Stimulated activated CD4-positive, alpha-beta T cell treated with anti-CD3 and anti-CD28 coated beads, Interleukin-4, amount 100 ng/mL, for 48 hours (primary cell): ENCODE measurements at regions not wholly inside any gene's neighbourhood (a gene's known extent, or its start where the extent isn't known, plus 50 kb on each side); places are given as distances from the start of the nearest gene placed in this dataset.
"Not testable (repeated sequence)": the region's sequence is repeated elsewhere in the genome, so short reads cannot be mapped to it uniquely, and the experiment has no call there.

Experiments
- DNase-seq, 2 donors: peaks; one replicate each; pipeline ENCODE4 v3.0.0-alpha.2; 2020; ENCODE audit warnings: low read depth in 2 of 2

DNA sequence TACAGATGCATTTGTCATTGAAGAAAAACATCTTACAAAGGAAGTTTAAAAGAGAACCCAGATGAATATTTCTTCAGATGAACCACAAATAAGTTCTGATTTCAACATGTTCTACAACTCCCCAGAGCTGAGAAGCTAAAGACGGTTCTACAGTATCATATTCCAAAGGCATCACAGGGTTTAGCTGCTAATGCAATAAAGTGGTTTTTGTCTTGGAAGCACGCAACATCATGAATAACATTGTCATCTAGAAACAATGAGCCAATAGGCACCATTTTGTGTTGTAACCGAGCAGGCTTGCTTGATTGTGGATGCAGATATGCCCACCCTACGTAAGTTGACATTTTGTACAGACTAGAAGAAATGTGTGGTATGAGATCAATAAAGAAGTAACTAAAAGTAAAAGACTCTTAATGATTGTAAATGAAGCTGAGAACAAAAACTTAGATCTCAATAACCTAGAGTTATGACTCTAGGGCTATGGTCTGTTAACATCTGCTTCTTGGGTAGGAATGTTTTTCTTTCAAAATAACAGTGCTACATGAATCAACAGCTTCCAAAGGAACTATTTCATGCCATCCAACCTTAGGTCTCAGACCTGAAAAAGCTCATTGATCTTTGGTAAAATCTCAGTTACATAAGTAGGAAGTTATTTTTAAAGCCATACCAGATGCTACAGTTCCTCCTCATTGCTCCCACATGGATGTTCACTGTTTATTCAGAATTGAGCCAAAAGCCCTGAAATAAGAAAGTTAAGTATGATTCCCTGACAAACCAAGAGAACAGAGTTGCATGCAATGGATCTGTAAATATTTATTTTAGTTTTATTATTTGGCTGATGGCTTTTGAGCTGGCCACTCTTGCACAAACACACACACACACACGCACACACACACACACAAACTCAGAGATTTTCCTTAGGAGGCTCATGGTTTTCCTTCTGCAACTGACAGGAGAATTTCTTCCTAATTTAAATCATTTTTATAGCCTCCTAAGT lies 118.7 kb upstream of the SLCO6A1 start:
- DNase-seq, result no peak

DNA sequence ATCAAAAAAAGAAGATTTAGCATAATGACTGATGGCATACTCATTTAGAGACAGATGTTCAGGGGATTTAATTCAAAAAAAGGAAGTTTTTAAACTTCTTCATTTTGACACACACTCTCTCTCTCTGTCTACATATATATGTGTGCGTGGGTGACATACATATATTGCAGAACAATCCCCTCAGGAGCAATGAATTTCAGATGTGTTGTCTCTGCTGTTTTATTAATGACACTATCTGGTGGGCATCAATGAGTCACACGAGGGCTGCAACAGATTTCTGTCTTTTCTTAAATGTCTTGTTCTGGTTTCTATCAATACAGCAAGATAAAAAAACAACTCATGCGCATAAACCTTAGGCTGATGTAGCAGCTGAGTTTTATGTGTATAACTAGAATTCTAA lies 123.5 kb upstream of the SLCO6A1 start:
- DNase-seq, result no peak

GRCh38 chr5:102623329-102624065 lies 124.7 kb upstream of the SLCO6A1 start:
- DNase-seq, result no peak

- no peak for DNase-seq
Measured at GRCh38 chr5:102624405-102624804, 125.6 kb upstream of the SLCO6A1 start.

DNA sequence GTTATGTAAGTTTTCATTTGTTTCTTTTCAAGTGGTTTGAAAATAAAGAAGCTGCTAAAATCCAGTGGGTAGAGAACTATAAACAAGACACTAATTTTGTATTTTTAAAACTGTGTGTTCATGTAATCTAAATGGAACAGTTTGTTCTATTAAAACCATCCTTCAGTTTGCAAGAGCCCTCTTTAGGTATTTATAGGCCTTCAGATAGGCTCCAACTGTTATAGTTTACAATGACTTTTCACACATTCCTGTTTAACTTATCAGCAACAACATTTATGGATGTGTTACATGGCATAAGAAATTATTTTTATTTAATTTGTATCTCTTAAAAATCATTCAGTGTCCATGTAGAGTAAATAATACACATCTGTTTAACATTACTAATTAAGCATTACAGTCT lies 126.7 kb upstream of the SLCO6A1 start:
- DNase-seq, result no peak

DNA sequence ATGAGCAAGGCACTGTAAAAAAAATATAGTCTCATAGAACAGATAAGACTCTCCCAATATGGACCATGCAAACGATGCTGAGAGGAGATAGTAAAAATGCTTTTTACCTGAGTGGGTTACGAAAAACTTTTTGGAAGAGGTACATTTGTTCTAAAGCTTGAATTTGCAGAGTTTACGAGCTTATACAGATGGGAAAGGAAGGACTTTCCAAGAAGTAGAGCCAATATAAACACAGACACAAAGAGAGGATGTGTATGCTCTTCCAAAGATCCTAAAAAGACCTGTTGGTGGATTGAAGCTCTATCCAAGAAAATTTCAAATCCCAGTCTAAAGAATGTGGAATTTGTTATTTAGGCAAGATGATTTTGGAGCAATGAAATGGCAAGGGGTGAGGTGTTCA lies 127.1 kb upstream of the SLCO6A1 start:
- no peak for DNase-seq

DNA sequence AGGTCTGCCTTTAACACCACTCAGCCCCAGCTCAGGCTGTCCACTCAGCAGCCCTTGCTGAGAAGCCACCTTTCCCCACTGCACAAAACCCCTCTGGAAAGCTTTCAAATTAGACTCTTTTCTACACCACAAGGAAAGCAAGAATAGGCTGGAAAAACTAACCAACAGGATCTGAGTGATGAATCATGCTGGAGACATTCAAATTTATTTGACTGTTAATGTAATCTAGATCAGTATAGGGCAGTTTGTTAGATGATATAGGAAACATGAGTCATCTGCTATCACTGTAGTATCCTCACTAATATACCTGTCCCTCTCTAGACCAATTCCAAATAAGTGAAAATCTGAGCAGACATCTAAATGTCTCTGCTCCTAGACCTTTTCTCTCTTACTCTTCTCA lies 127.8 kb upstream of the PAM start:
- no peak for DNase-seq

DNA sequence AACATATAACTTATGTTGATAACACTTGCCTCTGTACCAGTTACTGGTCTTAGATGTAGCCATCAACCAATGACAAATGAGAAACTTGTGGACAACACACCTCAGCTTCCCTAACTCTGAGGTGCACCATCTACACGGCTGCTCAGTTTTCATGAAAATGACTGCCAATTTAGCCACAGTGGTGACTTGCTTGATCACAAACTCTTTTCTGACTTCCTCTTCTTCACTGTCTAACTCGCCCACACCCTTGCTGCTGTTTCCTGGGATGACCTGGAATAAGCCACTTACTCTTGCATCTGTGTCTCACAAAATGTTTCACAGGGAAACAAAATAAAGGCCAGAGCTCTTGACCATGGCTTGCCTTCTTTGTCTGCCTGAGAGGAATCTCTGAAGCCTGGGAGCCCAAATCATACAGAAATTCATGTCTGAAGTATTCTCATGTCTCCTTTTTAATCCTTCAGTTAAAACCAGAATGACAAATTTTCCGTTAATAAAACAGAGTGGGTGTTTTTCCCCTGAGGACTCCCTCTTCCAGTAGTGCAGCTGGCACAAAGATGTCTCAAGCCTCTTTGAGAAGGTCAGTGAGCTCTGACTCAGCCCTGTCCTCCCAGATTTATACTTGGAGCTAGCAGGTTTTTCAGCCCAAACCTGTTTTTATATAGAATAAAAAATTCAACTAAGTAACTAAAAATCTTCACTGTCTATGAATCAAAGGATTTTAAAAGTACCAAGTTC lies 126.5 kb upstream of the PAM start:
- no peak for DNase-seq

DNA sequence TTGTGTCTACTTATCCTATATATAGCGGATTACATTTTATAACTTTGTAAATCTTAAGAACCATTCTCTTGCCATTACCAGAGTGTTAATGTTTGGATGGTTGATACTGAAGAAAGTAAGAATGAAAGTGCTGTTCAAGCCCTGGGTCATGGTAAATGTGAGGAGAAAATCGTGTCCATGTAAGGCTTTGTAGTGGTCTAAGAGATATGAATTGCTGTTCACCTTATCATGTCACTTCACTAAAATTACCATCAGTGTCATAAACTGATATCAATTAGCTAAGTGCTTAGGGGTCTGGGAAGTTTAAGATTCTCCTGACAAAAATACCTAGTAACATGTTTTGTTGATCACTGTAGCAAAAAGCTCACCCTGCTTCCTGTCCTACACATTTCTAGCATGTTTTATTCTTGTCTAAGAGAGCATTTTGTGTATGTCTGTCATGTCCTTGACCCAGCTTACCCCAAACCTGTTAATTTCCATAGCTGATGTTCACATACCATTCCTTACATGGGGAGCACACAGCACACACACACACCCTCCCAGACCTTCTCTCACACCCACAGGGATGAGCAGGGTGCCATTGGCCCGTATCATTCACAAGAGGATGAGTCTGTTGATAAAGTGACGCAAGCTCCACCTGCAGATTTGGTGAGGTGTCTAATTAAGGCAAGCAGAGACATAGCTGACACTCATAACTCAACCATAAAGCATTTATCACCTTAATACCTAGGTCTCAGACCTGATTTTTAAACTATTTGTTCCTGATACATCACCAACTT lies 125.1 kb upstream of the PAM start:
- DNase-seq, result no peak

DNA sequence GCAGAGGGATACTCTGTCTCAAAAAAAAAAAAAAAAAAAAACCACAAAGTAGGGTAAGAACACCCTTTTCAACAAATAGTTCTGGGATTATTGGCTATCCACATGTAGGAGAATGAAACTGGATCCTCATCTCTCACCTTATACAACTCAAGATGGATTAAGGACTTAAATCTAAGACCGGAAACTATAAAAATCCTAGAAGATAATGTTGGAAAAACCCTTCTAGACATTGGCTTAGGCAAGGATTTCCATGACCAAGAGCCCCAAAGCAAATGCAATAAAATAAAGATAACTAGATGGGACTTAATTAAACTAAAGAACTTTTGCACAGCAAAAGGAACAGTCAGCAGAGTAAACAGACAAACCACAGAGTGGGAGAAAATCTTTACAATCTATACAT lies 119.7 kb upstream of the PAM start:
- DNase-seq, result not testable (repeated sequence)

DNA sequence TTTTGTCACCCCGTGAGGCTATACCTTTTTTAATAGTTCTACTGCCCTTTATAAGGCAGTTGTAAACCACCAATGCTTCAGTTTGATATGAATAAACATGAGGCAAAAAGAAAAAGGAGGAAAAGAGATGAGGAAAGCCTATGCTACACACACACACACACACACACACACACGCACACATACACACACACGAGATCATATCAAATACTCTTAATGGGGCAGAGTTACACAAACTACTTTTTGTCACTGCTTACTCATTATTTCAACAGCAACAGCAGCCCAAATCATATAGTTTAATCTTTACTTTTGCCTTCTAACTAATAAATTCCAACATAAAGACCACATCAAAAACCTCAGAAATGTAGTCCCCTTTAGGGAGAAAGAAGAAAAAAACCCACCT lies 116.8 kb upstream of the PAM start:
- DNase-seq, result no peak

DNA sequence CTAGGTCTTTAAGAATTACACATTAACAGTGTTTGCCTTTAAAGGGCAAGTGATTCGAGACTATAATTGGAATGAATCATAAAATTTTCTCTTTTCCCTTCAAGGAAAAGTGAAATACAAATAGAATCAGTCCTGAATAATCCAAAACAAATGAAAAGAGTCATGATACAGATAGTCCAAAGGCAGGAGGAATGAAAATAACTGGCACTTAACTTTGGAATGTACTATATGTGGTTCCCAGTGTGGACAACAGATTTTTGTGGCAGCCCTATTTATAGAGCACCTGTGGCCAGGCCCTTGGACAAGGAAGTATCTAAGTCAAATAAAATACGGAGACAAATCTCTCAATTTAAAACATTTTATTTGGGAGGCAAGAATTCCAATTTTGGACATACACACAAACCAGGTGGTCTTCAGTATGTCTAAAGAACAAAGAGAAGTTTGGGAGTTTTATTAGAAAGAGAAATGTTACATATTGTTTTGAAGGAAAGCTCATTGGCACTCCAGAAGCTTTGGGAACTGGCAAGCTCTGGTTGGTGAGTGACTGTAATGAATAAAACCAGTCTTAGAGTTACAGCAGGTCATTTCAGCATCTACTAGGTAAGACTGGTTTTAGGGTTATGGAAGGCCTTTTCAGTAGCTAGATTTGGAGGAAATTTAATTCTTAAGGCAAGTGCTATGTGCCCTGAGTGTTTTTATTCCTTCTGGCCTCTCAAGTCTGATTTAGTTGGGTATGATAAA lies 116.0 kb upstream of the PAM start:
- DNase-seq, result no peak

DNA sequence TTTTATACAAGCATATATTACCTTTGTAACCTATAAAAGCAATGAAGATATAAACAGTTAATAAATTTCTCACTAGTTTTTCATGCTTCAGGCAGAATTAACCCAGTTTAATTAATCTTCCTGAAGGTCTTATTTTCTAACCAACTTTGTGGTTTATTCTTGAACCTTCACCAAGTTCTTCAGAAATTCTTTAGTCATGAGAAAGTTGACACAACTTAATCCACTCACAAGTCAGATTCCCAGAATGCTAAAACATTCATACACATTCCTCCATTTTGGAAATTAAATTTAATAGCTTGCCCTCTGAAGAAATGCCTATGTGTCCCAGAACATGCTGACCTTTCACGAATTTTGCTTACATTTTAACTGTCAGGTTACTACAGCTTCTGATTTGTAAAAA lies 105.4 kb upstream of the PAM start:
- no peak for DNase-seq

DNA sequence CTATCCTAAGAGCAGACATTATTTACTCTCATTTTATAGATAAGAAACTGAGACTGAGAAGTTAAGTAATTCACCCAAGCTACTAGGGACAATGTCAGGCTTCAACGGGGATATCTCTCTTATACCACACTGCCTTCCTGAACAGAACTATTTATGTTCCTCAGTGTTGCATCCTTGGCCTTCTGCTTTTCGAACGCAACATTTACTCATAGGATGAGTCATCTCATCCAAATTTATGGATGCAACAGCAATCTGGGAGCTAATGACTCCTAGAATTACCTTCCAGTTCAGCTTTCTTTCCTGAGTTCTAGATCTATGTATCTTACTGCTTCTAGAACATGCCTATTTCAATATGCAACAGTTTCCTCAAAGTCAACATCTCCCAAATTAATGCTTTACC lies 103.6 kb upstream of the PAM start:
- DNase-seq, result no peak

DNA sequence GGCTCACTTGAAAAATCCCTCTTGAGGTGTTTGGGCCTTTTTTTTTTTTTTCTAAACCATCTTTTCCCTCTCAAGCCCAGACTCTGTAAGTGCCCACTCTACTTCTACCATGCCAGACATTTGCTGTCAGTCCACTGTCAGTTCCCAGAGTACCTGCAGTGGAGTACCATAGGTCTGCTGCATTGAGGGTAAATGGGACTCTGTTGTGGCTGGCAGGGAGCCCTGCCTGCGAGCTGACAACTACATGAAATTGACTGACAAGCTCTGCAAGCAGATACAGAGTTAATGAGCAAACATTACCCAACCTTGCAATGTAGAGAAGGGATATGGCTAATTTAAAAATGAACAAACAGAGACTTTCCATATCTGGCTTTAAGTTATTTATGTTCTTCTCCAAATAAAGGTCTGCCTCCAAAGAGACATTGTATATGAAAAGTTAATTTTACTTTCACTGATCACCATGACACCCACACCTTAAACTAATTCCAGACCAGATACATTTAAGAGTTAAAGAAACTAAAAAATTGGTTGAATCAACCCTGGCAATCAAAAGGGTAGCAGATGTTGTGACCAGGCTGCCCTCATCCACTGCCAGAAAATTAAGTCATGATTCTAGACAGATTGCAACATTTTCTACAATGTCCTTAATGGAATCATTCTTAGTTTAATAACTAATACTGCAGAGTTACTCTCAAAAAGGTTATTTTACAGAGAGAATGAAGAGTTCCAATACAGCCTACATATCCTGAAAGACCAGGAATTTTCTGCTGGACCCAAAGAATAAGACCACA lies 100.4 kb upstream of the PAM start:
- no peak for DNase-seq

DNA sequence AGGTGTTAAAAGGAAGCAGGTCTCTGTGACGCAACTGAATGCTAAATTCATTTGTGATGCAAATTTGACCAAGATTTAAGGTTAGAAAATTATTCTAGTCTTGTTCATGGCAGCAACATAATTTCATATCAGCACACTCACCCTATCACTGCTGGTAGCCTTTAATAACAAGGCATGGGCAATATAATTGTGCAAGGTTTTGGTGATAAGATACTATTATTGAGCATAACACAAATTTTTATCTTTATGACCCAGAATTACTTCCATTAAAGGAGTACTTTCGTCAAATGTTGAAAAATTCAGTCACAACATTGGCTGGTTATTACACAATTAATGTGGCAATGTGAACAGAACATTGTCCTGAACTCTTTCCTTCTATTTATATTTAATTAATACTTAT lies 96.0 kb upstream of the PAM start:
- DNase-seq, result no peak

DNA sequence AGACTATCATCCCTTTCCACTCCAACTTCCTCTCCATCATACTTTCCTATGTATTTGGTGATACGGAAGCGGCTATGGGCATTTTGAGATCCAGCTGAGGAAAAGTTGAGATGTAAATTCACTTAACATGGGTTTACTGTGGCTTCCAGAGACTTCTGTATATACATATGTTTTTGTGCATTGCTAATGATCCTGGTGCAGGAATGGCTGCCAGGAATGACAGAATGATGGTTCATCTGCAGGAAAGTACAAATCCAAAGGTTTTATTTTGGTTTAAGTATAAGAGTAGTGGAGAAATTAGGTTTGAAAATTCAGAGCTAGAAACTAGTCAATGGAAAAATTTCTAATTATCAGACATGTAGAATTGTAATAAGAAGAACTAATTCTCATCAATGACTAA lies 95.0 kb upstream of the PAM start:
- DNase-seq, result no peak

- no peak for DNase-seq
Measured at GRCh38 chr5:102663749-102664530, 91.2 kb upstream of the PAM start.

DNA sequence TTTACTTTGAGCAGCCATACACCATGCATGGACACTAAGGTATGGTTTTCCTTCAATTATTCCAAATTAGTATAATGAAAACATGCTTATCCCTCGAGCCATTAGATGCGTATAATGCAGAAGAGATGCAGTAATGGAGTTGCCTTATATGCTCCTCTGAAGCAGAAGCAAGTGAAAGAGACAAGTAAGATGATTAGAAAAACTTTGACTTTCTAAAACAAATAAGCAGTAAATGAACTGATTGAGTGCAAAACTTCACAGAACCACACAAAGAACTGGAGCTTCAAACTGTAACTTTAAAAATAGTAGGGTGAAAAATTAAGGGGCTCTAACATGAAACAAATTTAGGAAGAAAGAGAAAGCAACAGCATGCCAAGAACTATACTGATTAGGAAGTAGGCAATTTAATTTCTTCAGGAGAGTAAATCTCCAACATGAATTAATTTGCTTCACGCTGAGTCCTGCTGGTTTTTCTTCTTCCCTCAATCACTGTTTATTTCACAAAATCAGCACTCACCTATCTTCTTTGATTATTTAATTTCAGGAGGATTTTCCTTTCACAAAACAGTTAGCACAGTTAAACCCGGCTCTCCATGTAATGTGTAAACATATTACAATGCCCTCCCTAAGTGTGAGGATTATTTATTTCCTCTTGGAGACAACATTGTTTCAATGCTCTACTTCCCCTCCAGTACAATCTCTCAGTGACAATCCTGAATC lies 90.3 kb upstream of the PAM start:
- no peak for DNase-seq
